DOHH2 (cell line): ENCODE measurements at regions not wholly inside any gene's neighbourhood (a gene's known extent, or its start where the extent isn't known, plus 50 kb on each side); places are given as distances from the start of the nearest gene placed in this dataset.

Experiments
- EZH2phosphoT487 ChIP-seq: fragments of 200-600 bp; sonication (generic); IDR thresholded peaks from 2 replicates; pipeline ENCODE4 v1.6.1; 2017; ENCODE audit warnings: borderline replicate concordance, mild to moderate bottlenecking, antibody characterized with exemption, low read length, moderate library complexity, mixed read lengths
- TF ChIP-seq, protein P1 (sequence below): fragments of 200-600 bp; sonication (generic); IDR thresholded peaks from one replicate; pipeline ENCODE4 v1.5.1; 2014; ENCODE audit warnings: antibody characterized with exemption, mild to moderate bottlenecking, low read depth, low read length; ENCODE audit not compliant: poor library complexity, severe bottlenecking

DNA sequence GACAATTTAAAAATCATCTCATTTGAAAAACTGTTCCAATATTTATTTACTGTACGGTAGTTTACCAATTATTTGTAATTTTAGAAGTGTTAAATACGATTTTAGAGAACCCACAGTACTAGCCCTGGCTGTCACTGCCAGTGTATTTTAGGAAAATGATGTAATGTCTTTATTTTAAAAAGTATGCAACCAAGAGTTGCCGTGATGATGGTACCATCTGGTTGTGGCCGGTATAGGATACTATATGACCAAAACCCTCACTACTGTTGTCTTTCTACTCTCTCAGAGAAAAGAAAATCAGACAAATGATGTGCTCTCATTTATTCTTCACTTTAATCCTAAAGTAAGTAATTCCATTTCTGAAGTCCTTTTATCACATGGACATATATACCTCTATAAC, 395.0 kb downstream of the FOXG1 start:
- TF ChIP-seq, protein P1, sequence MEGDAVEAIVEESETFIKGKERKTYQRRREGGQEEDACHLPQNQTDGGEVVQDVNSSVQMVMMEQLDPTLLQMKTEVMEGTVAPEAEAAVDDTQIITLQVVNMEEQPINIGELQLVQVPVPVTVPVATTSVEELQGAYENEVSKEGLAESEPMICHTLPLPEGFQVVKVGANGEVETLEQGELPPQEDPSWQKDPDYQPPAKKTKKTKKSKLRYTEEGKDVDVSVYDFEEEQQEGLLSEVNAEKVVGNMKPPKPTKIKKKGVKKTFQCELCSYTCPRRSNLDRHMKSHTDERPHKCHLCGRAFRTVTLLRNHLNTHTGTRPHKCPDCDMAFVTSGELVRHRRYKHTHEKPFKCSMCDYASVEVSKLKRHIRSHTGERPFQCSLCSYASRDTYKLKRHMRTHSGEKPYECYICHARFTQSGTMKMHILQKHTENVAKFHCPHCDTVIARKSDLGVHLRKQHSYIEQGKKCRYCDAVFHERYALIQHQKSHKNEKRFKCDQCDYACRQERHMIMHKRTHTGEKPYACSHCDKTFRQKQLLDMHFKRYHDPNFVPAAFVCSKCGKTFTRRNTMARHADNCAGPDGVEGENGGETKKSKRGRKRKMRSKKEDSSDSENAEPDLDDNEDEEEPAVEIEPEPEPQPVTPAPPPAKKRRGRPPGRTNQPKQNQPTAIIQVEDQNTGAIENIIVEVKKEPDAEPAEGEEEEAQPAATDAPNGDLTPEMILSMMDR = no peak
- no peak for TF ChIP-seq EZH2phosphoT487
